ENCODE measurements at regions not wholly inside any gene's neighbourhood (a gene's known extent, or its start where the extent isn't known, plus 50 kb on each side); places are given as distances from the start of the nearest gene placed in this dataset.
"Not testable (repeated sequence)": the region's sequence is repeated elsewhere in the genome, so short reads cannot be mapped to it uniquely, and the experiment has no call there.

GRCh38 chr7:79741684-79742083 is 288.2 kb upstream of the MAGI2 start:
- H3K9me3 Mint-ChIP-seq: peaks cover 1% of the 10 kb centered on the region
- ChIA-PET CTCF (no interaction called here), POLR2A (interaction anchor here (0.6 kb wide), 1 partner anchor 170 kb away, joined by 3 read pairs; no protein-coding TSS in a partner anchor)
- H3K27ac Mint-ChIP-seq: no peak overlapping the region
- no peak for ATAC-seq
- H3K4me3 Mint-ChIP-seq: no peak overlapping the region
- intact Hi-C loops (cut with micrococcal nuclease): no loop called here
- no peaks in the 10 kb centered on the region for H3K4me1 Mint-ChIP-seq (ENCODE audit: low read depth)
- H3K27me3 Mint-ChIP-seq: no peaks in the 10 kb centered on the region
- DNase-seq: no peak
- no peaks in the 10 kb centered on the region for H3K36me3 Mint-ChIP-seq (ENCODE audit: low read depth)
- TF ChIP-seq, protein P1, sequence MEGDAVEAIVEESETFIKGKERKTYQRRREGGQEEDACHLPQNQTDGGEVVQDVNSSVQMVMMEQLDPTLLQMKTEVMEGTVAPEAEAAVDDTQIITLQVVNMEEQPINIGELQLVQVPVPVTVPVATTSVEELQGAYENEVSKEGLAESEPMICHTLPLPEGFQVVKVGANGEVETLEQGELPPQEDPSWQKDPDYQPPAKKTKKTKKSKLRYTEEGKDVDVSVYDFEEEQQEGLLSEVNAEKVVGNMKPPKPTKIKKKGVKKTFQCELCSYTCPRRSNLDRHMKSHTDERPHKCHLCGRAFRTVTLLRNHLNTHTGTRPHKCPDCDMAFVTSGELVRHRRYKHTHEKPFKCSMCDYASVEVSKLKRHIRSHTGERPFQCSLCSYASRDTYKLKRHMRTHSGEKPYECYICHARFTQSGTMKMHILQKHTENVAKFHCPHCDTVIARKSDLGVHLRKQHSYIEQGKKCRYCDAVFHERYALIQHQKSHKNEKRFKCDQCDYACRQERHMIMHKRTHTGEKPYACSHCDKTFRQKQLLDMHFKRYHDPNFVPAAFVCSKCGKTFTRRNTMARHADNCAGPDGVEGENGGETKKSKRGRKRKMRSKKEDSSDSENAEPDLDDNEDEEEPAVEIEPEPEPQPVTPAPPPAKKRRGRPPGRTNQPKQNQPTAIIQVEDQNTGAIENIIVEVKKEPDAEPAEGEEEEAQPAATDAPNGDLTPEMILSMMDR (IDR thresholded peaks at IDR 0.05): no peak

- ChIA-PET CTCF (no interaction called here), POLR2A (no interaction called here)
- H3K36me3 Mint-ChIP-seq (ENCODE audit: low read depth): no peaks in the 10 kb centered on the region
- H3K4me1 Mint-ChIP-seq (ENCODE audit: low read depth): no peaks in the 10 kb centered on the region
- DNase-seq: no peak
- no peaks in the 10 kb centered on the region for H3K27me3 Mint-ChIP-seq
- no peak overlapping the region for H3K27ac Mint-ChIP-seq
- peaks cover 4% of the 10 kb centered on the region for H3K9me3 Mint-ChIP-seq
- ATAC-seq: no peak
- intact Hi-C loops (cut with micrococcal nuclease): no loop called here
- H3K4me3 Mint-ChIP-seq: no peak overlapping the region
- TF ChIP-seq, protein P1 (IDR thresholded peaks at IDR 0.05): no peak
Observed at GRCh38 chr7:79740076-79740475, 286.6 kb upstream of the MAGI2 start.

- H3K27me3 Mint-ChIP-seq; H3K36me3 Mint-ChIP-seq (ENCODE audit: low read depth); H3K4me3 Mint-ChIP-seq; intact Hi-C loops (cut with micrococcal nuclease); H3K9me3 Mint-ChIP-seq; H3K4me1 Mint-ChIP-seq (ENCODE audit: low read depth); DNase-seq; POLR2A ChIA-PET; CTCF ChIA-PET; H3K27ac Mint-ChIP-seq; ATAC-seq: not testable (repeated sequence)
Observed at GRCh38 chr7:79739036-79739709, 285.7 kb upstream of the MAGI2 start.

DNA sequence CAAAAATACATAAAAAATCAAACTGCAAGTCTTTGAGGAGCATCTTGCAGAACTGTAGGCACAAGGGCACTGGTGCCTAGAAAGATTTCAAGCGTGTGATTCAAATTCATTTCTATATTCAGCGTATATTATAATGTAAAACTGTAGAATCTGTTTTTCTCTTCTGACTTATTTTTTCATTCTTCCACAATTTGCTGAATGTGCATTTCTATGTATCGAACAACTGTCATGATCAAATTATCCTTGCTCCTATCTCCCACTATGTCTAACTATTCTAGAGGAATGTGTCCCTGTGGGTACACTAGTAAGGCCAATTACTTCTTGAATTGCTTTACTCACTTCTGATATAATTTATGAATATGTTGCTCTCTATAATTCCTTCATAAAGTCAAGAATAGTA is 283.0 kb upstream of the MAGI2 start:
- intact Hi-C loops (cut with micrococcal nuclease): no loop called here
- CTCF ChIA-PET: no interaction called here
- no peak for DNase-seq
- Mint-ChIP-seq H3K27me3 (no peaks in the 10 kb centered on the region), H3K27ac (no peak overlapping the region), H3K9me3 (peaks cover 32% of the 10 kb centered on the region), H3K4me1 (ENCODE audit: low read depth) (no peaks in the 10 kb centered on the region), H3K36me3 (ENCODE audit: low read depth) (no peaks in the 10 kb centered on the region), H3K4me3 (no peak overlapping the region)
- POLR2A ChIA-PET: no interaction called here
- no peak for ATAC-seq
- TF ChIP-seq, protein P1 (IDR thresholded peaks at IDR 0.05): no peak

DNA sequence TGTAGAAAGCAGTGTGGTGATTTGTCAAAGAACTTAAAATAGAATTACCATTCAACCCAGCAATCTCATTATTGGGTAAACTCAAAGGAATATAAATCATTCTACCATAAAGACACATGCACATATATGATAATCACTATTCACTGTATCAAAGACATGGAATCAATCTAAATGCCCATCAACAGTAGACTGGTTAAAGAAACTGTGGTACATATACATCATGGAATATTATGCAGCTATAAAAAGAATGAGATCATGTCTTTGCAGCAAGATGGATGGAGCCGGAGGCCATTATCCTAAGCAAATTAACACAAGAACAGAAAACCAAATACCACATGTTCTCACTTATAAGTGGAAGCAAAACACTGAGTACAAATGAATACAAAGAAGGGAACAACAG is 281.5 kb upstream of the MAGI2 start:
- intact Hi-C loops (cut with micrococcal nuclease): no loop called here
- POLR2A ChIA-PET: no interaction called here

More for the DNA sequence above, 281.5 kb upstream of the MAGI2 start:
- Mint-ChIP-seq H3K4me3 (no peak overlapping the region), H3K36me3 (ENCODE audit: low read depth) (no peaks in the 10 kb centered on the region), H3K4me1 (ENCODE audit: low read depth) (no peaks in the 10 kb centered on the region), H3K27me3 (no peaks in the 10 kb centered on the region), H3K27ac (no peak overlapping the region), H3K9me3 (peaks cover 39% of the 10 kb centered on the region)
- DNase-seq (no peak), ATAC-seq (no peak)
- TF ChIP-seq, protein P1 (IDR thresholded peaks at IDR 0.05): no peak
- CTCF ChIA-PET: no interaction called here
